Suprapubic skin (tissue), 4 donors: ENCODE measurements at regions not wholly inside any gene's neighbourhood (a gene's known extent, or its start where the extent isn't known, plus 50 kb on each side); places are given as distances from the start of the nearest gene placed in this dataset.

ENCODE experiments used
- EP300 ChIP-seq: sonication (generic); formaldehyde crosslinking; IDR thresholded peaks from one replicate; pipeline ENCODE4 v1.6.1; 2017; ENCODE audit warnings: antibody characterized with exemption
- POLR2A ChIP-seq, 2 donors: fragments of 450-650 bp; IDR thresholded peaks; one replicate each; pipeline ENCODE4 v1.6.1; 2017; ENCODE audit warnings: antibody characterized with exemption in 2 of 2, mild to moderate bottlenecking in 2 of 2, moderate library complexity in 2 of 2
- POLR2AphosphoS5 ChIP-seq, 3 donors: sonication (generic); formaldehyde crosslinking; IDR thresholded peaks; one replicate each; pipeline ENCODE4 v1.6.1; 2017; ENCODE audit warnings: antibody characterized with exemption in 3 of 3
- TF ChIP-seq, protein P1 (sequence below), 2 donors: fragments of 200-600 bp in 1 of 2; fragments of 450-650 bp in 1 of 2; sonication (generic) in 1 of 2; IDR thresholded peaks; one replicate each; pipeline ENCODE4 v1.5.1; 2016 to 2019; ENCODE audit warnings: antibody characterized with exemption in 2 of 2, mild to moderate bottlenecking in 1 of 2, moderate library complexity in 1 of 2

DNA sequence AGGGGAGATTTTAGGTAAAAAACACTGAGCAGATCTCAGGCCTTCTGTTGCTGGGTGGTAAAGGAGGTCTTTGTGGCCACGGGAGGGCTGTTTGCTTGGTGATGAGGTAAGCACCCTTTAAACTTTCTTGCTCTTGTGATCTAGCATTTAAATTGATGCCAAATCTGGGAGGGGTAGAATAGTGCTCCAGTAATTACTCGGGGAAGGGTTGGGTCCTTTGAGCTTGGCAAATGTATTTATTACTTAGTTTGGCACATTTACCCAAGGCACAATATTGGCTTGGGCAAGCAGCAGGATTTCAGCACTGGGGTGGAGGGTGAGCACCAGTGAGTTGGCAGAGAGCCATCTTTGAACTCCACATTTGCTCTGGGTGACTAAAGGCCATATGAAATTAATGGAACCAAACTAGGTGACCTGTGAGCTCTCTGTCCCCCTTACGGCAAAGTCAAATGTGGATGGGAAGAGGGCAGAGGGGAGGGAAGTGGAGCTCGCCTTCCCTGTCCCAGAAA lies 185.9 kb upstream of the ONECUT1 start:
- no peak for TF ChIP-seq EP300
- TF ChIP-seq, protein P1, sequence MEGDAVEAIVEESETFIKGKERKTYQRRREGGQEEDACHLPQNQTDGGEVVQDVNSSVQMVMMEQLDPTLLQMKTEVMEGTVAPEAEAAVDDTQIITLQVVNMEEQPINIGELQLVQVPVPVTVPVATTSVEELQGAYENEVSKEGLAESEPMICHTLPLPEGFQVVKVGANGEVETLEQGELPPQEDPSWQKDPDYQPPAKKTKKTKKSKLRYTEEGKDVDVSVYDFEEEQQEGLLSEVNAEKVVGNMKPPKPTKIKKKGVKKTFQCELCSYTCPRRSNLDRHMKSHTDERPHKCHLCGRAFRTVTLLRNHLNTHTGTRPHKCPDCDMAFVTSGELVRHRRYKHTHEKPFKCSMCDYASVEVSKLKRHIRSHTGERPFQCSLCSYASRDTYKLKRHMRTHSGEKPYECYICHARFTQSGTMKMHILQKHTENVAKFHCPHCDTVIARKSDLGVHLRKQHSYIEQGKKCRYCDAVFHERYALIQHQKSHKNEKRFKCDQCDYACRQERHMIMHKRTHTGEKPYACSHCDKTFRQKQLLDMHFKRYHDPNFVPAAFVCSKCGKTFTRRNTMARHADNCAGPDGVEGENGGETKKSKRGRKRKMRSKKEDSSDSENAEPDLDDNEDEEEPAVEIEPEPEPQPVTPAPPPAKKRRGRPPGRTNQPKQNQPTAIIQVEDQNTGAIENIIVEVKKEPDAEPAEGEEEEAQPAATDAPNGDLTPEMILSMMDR (IDR thresholded peaks at IDR 0.05), result no peak
- no peak for TF ChIP-seq POLR2AphosphoS5 (IDR thresholded peaks at IDR 0.05)
- TF ChIP-seq POLR2A (IDR thresholded peaks at IDR 0.05), result no peak
